Stimulated activated CD4-positive, alpha-beta T cell treated with anti-CD3 and anti-CD28 coated beads, Interleukin-1b, Interleukin-23, amount 100 ng/mL, for 24 hours (primary cell): ENCODE measurements at regions not wholly inside any gene's neighbourhood (a gene's known extent, or its start where the extent isn't known, plus 50 kb on each side); places are given as distances from the start of the nearest gene placed in this dataset.

Experiments used
- DNase-seq, 4 experiments: peaks; one replicate each; pipeline ENCODE4 v3.0.0-alpha.2; 2020; ENCODE audit warnings: low read depth in 4 of 4, low spot score in 1 of 4

DNA sequence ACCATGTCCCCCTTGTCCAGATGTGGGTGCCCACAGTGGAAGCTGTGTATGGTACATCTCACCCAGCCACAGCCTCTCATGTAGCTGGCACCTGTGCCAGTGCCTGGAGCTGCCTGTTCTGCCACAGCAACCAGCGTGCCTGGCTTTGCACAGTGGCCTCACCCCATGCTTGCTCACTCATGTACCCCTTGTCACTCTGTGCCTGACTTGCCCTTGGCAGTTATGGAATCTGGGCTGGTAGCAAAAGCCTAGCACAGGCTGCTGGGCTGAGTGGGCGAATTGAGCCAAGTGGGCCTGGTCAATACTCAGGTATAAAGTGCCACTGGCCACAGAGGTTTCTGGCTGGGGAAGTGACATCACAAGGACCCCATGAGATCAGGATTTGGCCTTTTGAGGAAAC is 264.2 kb downstream of the INSC start:
- DNase-seq, result no peak

DNA sequence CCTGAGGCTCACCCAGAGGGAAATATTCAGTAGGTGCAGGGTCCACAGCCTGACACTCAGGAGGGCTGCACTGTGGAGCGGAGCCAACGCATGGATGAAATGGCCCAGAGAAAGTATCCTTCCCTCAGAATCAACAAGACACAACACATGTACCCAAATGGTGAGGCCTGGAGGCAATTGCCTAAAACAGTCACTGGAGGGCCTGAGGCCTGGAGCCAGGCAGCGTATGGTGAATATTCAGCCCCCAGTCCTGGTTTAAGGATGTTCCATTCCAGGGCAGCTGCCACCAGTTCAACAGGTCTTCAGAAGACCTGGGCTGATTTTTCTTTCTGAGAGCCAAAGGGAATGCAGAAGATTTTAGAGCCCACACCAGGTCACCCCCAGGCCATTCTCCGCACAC is 264.8 kb downstream of the INSC start:
- no peak for DNase-seq

DNA sequence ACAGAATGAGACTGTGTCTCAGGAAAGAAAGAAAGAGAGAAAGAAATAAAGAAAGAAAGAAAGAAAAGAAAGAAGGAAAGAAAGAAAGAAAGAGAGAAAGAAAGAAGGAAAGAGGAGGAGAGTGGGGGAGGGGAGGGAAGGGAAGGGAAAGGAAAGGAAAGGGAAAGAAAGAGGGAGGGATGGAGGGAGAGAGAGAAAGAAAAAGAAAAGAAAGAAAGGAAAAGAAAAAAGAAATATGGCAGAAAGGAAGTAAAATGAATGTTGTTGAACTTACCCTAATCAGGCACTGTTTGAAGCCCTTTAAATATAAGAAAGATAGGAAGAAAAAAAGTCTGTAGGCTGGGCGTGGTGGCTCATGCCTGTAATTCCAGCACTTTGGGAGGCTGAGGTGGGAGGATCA is 276.1 kb downstream of the INSC start:
- DNase-seq, result no peak

DNA sequence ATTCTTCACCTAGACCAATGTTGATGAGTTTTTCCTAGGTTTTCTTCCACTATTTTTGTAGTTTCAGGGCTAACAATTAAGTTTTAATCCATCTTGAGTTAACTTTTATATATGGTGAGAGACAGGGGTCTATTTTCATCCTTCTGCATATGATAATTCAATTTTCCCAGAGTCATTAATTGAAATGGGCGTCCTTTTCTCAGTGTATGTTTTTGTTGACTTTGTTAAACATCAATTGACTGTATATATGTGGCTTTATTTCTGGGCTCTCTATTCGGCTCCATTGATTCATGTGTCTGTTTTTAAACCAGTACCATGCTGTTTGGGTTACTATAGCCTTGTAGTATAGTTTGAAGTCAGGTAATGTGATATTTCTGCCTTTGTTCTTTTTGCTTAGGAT is 282.1 kb downstream of the INSC start:
- no peak for DNase-seq

DNA sequence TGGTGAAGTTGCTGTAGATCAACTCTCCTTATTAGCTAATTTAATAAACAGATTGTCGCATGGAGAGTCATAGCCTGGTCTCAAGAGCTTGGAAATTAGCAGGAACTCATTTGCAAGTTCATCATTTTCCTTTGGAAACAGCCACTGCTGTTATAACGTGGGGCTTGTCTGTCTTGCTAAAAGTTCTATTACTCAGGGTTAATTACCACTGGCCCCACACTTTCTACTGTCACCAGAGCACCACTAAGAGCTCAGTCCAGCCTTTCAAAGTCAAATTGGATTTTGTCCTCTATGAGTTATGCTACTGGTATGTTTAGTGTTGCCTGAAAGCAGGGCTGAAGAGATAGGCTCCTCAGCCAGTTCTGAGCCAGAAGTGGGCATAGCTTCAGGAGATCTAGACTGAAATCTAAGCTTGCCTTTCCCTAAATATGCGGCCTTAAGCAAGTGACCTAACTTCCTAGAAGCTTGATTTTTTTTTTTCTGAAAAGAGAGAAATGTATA is 292.2 kb downstream of the INSC start:
- no peak for DNase-seq

DNA sequence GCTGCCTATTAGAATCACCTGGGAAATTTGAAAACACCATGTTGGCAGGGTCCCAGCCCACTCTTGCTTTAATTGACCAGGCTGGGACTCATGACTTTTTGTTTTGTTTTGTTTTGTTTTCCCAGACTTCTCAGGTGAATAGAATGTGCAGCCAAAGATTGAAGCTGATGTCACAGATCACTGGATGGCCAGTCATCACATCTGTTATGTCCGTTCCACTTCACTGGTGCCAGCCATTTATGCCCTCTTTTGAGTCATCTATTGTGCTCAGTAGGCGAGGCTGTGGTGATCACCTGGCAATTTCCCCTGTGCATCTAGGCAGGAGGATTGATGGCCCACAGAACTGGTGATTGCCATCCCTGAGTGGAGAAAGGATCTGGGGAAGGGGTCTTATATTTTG is 297.3 kb downstream of the INSC start:
- no peak for DNase-seq

DNA sequence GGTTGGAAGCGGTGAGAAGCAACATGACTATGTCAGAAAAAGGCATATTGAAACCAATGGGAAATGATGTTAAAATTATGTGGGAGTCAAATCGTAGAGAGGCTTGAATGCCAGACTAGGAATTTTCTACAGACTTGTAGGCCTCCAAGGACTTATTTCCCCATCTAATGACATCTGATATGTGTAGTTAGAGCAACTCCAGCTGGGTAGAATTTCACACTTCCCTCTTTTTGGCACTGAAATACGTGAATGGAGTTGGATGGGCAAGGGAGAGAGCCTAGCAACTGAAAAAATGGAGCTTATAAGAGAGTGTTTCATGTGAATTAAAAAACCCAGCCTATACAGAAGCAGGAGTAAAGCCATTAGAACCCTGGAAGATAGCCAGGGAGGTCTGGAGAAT is 304.2 kb downstream of the INSC start:
- DNase-seq, result no peak

DNA sequence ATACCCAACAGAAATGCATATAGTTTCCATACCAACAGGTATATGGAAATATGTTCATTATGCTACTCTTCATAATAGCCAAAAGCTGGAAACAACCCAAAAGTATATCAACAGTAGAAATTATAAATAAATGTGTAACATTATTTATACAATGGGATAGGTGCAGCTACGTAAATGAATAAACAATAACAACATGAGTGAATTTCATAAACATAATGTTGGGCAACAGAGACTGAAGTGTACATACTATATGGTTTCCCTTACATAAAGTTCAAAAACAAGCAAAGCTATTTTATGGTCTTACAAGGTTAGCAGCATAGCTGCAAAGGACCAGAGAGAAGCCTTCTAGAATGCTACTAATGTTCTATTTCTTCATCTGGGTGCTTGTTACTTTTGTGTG is 305.0 kb downstream of the INSC start:
- DNase-seq, result no peak

DNA sequence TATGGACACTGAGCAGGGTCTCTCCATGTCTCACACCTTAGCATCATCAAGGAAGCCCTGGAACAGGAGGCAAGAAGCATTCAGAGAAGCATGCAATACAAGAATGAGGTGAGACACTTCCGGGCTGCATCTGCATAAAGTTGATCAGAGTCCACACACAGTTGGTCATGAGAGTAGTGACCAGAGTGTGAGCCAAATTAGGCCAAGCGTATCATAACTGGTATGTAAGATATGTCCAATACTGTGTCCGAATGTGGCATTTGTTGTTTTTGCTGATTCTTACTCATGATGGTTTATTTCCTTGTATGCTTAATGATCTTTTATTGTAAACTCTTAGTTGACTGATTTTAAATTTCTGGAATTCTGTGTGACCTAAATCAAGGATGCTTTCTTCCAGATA is 315.7 kb downstream of the INSC start:
- no peak for DNase-seq

DNA sequence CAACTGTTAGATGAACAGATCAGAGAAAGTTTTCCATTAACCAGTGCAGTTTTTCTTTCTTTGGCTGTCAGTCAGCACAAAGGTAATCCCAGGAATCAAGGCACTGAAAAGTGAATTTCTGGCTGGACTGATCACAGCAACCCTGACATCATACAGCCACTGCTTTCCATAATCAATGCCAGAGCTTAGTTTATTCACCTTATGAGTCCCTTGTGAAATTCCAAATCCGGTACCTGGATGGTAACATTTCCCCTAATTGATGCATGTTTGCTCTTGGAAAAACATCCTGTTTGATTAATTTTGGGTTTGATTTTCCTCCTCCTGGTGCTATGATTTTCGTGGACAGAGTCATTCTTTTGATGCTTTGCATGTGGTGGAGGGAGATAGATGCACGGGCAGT is 319.8 kb downstream of the INSC start:
- DNase-seq, result no peak

DNA sequence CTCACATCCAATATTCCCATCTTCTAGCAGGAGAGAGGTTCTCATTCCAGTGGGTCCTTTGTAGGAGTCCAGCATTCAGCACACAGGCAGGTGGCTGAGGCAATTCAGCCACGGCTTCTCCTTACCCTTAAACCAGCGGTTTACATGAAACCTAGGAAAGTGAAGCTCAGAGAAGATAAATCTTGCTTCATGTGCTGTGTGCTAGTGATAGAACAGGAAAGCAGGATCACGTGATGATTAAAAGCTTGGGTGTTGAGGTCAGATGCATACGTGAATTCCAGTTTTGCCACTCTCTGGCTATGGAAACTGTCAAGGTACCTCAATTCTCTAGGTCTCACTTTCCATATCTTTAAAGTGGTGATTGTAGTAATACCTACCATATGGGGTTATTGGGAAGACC is 331.6 kb downstream of the INSC start:
- DNase-seq, result no peak

DNA sequence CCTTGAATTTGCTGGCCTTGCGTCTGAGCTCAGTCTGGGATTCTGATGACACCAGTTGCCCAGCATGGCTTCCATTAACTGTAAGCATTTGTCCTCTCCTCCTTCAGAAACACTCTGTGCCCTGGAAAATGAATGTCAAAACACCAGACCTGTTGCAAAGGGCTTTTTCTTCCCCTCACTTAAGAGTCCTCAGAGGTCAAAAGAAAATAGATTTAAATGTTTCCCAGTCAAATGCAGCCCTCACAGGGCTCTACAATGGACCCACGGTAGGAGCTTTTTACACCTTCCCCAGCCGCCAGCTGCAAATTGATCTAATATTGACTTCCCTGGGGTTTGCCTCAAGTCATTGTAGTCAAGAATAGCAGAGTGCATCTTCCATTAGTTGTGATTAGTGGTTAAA is 332.2 kb downstream of the INSC start:
- no peak for DNase-seq

DNA sequence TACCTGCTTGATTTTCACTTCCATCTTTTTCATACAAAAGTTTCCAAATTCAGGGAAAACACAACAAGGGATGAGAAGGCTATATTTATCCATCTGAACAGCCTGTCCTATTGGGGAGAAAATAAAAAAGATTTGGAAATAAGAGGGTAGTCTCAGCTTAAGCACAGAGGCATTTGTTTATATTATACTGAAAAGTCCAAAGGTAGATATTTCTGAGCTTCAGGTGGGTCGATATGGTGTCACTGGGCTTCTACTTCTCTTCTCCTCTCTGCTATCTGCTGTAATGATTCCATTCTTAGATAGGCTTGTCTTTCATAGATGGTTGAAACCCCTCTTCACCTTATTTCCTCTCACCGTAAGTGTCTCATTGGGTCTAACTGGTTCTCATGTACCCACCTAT is 337.0 kb downstream of the INSC start:
- no peak for DNase-seq

DNA sequence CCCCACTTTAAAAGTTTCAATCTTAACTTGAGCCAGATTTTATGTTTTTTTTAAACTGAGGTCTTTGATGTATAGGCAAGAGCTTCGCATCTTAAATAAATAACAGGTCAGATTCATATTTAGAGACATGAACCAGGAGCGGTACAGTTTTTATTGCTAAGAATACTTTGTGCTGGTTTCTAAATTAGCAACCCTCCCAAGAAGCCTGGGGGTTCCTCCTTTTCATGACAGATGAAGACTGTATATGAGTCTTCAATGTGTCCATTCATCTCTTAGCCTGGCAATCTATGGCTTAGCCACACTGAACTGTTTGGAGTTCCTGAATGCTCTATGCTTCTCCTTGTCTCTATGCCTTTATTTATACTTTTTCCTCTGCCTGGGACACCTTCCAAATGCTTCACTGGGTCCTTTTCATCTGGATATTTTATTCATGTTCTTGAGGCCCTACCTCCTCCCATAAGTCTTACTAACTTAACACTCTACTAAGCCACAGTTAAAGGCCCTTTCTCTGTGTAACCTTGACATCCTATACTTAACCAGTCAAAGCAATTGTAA is 338.6 kb downstream of the INSC start:
- no peak for DNase-seq

DNA sequence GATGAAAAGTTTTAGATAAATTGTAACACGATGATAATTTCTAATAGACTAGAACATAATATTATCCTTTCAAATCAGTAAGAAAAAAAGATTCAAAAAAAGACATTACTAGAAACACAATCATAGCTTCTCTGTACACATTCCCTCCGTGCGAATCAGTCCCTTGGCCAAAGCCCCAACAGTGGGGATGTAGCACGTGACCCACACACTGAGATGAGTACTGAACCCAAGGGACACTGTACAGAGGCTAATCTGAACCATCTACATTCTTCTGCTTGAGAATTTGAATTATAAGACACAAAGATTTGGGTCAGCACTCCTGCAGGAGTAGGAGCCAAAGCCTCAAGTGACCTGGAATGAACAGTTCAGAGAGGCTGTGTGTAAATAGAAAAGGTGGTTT is 353.7 kb downstream of the INSC start:
- no peak for DNase-seq

DNA sequence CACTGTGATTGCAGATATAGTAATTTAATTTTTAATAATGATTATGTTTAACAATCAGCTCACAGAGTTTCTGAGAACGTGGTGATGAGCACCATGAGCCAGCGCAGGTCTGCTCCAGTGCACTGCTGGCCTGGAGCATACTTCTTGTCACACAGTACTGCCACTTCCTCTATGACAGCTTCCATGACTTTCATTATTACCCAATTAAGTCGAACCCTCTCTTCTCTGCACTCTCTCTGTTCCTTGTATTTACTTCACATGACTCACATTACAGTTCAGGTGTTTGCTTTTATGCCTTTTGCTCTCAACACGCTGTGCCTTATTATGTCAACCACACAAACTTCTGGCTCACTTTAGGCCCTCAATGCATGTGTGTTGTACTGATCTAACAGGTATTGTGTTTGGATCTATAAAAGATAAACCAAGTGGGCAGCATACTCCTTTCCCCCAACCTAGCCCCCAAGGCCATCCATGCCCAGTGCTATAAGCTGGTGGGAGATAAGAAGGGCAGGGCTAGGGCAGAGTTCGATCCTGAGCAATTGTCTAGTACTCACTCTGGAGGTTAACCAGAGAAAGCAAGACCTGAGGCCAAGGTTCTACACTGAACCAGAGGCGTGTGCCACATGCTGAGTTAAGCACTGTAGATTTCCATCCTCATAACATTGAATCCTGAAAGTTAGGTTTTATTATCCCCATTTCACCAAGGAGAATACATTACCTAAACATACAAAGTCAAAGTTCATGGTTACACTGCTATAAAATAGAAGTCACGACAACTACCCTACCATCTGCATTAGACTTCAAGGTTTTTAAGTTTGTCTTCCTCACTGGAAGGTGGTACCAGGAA is 356.5 kb downstream of the INSC start:
- DNase-seq, result no peak

DNA sequence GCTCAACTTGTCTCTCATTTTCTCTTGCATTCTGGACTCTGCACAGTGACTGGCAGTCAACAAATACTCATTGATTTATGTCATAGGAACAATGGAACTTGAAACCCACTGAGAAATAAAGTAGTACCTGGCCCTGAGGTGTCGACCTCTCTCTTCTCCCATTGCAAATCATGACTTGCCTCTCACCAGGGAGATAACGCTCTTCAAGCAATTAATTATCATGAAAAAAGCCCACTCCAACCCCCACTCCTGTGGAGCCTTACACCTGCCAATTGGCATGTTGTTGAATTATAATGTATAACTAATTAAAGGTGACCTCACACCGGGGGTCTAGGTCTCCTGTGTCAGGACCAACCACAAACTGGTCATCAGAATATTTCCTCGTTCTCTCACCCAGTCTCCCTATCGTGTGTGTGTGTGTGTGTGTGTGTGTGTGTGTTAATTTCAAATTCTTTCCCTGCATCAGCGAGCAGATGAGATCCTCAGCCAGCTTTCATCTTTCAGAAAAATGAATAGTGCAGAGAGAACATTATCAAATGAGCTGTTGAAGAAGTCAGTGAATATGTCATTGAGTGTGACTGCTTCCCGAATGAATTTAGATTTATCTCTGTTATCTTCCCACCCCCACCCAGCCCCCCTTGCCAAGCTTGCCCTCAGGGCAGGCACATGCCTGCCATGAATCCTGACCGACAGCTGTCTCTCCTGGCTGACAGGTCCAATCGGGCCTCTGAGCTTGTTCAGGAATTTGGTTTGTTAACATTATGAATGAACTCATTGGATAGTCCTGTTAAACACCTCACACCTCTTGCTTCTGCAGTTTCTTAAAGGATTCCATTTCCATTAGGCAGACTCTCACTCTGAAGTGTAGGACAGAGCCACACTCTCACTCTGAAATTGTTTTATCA is 357.4 kb downstream of the INSC start:
- no peak for DNase-seq

DNA sequence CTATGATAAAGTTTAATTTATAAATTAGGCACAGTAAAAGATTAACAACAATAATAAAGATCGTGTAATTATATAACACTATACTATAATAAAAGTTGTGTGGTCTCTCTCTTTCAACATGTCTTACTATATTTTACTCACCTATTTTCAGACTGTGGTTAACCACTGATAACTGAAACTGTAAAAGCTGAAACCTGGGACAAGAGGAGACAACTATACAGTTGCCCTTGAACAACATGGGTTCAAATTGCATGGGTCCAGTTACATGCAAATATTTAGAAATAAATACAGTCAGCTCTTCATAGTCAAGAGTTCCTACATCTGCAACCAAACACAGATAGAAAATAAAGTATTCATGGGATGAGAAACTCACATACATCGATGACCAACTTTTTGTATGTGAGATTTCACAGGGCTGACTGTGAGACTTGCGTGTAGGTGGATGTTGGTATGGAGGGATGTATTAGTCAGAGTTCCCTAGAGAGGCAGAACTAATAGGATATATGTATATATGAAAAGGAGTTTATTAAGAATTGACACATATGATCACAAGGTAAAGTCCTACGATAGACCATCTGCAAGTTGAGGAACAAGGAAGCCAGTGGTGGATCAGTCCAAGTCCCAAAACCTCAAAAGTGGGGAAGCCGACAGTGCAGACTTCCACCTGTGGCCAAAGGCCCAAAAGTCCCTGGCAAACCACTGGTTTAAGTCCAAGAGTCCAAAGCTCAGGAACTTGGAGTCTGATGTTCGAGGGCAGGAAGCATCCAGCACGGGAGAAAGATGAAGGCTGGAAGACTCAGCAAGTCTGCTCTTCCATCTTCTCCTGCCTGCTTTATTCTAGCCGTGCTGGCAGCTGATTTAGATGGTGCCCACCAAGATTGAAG is 359.5 kb downstream of the INSC start:
- DNase-seq, result no peak

DNA sequence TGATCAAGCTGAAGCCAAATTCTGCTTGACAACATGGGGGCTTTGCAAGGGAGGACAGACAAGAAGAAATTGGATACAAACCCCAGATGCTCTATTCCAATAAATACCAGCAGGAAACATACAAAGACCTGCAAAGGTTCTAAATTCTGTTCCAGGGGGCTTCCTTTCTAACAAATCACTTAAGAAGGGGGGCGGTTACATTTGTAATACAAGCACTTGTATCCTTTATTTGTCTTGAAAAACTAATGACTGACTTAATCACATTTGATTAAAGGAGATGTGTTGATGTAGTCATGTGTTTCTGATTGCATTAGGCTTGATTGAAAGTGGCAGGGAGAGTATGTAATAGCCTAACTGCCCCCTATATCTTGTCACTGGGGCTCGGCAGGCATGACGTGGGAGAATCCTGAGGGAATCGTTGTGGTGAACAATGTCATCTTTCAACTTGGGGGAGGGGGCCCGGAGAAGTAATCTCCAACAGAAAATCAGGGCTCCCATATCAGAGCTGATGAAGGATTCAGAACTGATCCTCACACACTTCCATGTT is 361.7 kb downstream of the INSC start:
- DNase-seq, result no peak

DNA sequence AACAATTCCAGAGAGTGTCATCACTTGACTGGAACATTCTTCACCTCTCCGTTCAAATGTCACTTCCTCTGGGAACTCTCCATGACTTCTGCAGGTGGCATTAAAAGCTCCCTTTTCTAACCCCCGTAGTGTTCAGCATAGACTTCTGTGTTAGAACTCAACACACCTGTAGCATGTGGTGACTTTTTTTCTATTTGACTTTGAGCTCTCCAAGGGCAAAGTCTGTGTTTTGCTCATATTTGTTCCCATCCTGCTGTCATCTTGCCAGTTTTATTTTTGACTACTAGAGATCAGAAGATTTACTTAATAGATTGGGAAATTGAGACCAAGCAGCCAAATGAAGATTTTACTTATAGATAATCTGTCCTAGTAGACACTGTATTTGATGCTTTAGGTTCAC is 367.1 kb downstream of the INSC start:
- DNase-seq, result no peak

DNA sequence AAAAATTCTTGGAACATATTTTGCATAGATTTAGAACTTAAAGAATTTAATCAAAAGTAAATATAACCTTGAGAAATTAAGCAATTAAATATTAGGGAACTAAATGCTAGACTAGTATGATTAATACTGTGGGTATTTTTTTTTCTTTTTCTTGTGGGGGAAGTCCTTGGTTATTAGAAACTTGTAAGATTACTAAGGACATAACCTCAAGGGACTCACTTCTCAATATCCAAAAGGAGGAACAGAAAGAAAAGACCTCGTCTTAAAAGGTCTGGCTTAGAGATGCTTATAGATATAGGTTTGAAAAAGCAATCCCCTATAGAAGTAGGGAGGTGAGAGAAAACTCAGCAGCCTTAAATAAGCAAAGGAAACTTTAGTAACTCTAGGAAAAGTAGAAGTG is 368.5 kb downstream of the INSC start:
- DNase-seq, result no peak
